Smooth muscle cell (in vitro differentiated cells): ENCODE measurements at regions not wholly inside any gene's neighbourhood (a gene's known extent, or its start where the extent isn't known, plus 50 kb on each side); places are given as distances from the start of the nearest gene placed in this dataset.

Experiments used
- DNase-seq: peaks from one replicate; lab custom pipeline; 2025; ENCODE audit not compliant: unreplicated experiment; lab: John Stamatoyannopoulos, UW
- H2AFZ ChIP-seq: fragments of 200-600 bp; sonication (generic); 2 replicates; pipeline ENCODE4 v1.6.0; 2016; ENCODE audit warnings: antibody characterized with exemption, low read depth, mild to moderate bottlenecking
- H3F3A ChIP-seq: fragments of 200-600 bp; sonication (generic); 2 replicates; pipeline ENCODE4 v1.6.0; 2017; ENCODE audit warnings: antibody characterized with exemption, low read depth
- H3K27ac ChIP-seq: fragments of 200-600 bp; sonication (generic); 2 replicates; pipeline ENCODE4 v1.5.1; 2016; ENCODE audit warnings: low read depth, mild to moderate bottlenecking
- H3K27me3 ChIP-seq: fragments of 200-600 bp; sonication (generic); 2 replicates; pipeline ENCODE4 v1.6.1; 2016; ENCODE audit warnings: low read depth, mild to moderate bottlenecking
- H3K36me3 ChIP-seq: fragments of 200-600 bp; sonication (generic); 2 replicates; pipeline ENCODE4 v1.5.1; 2016; ENCODE audit warnings: low read depth
- H3K4me1 ChIP-seq: fragments of 200-600 bp; sonication (generic); 2 replicates; pipeline ENCODE4 v1.5.1; 2016; ENCODE audit warnings: low read depth
- H3K4me2 ChIP-seq: fragments of 200-600 bp; sonication (generic); 2 replicates; pipeline ENCODE4 v1.6.0; 2016; ENCODE audit warnings: mild to moderate bottlenecking
- H3K4me3 ChIP-seq: fragments of 200-600 bp; sonication (generic); 2 replicates; pipeline ENCODE4 v1.5.1; 2016; ENCODE audit warnings: mild to moderate bottlenecking
- H3K79me2 ChIP-seq: fragments of 200-600 bp; sonication (generic); 2 replicates; pipeline ENCODE4 v1.6.0; 2016; ENCODE audit warnings: low read depth, mild to moderate bottlenecking
- H3K9ac ChIP-seq: fragments of 200-600 bp; sonication (generic); 2 replicates; pipeline ENCODE4 v1.6.0; 2016; ENCODE audit warnings: low read depth
- H3K9me3 ChIP-seq: fragments of 200-600 bp; sonication (generic); replicated peaks from 2 replicates; pipeline ENCODE4 v1.5.1; 2016; ENCODE audit warnings: low read depth
- H4K20me1 ChIP-seq: fragments of 200-600 bp; sonication (generic); 2 replicates; pipeline ENCODE4 v1.6.0; 2016; ENCODE audit warnings: low read depth
- CTCF ChIP-seq: fragments of 200-600 bp; sonication (generic); IDR thresholded peaks from 2 replicates; pipeline ENCODE4 v1.5.1; 2017; ENCODE audit warnings: borderline replicate concordance, mild to moderate bottlenecking, antibody characterized with exemption; ENCODE audit not compliant: insufficient read depth, poor library complexity, severe bottlenecking
- WGBS: methylation state at CpG from one replicate; pipeline ENCODE4 v1.1.7; 2016; ENCODE audit warnings: low lambda C conversion rate; 5-methylcytosine and 5-hydroxymethylcytosine counted together

- Histone ChIP-seq H3K4me2 (no peak overlapping the region), H3K27ac (no peak overlapping the region), H3K9me3 (no peaks in the 10 kb centered on the region), H3K36me3 (no peaks in the 10 kb centered on the region), H3K79me2 (no peaks in the 10 kb centered on the region), H4K20me1 (no peaks in the 10 kb centered on the region), H3K27me3 (no peaks in the 10 kb centered on the region), H3K4me1 (no peaks in the 10 kb centered on the region), H3K4me3 (no peak overlapping the region), H3K9ac (no peak overlapping the region), H3F3A (no peaks in the 10 kb centered on the region), H2AFZ (no peak overlapping the region)
- no peak for TF ChIP-seq CTCF
- no peak for DNase-seq
- WGBS = 89% methylated on average over 2 of the region's 2 CpGs
Observed at GRCh38 chr11:106548406-106548805, 469.9 kb downstream of the GUCY1A2 start.

GRCh38 chr11:106551744-106552673 is 466.3 kb downstream of the GUCY1A2 start:
- no peaks in the 10 kb centered on the region for H3K9me3 ChIP-seq
- 91% methylated on average over 13 of the region's 13 CpGs for WGBS
- H2AFZ ChIP-seq = no peak overlapping the region
- H3K4me2 ChIP-seq = no peak overlapping the region
- H3K36me3 ChIP-seq = no peaks in the 10 kb centered on the region
- no peaks in the 10 kb centered on the region for H3F3A ChIP-seq
- H3K27me3 ChIP-seq = no peaks in the 10 kb centered on the region
- no peak for DNase-seq
- H3K4me1 ChIP-seq = no peaks in the 10 kb centered on the region
- H4K20me1 ChIP-seq = no peaks in the 10 kb centered on the region
- no peak for TF ChIP-seq CTCF
- H3K9ac ChIP-seq = no peak overlapping the region
- no peak overlapping the region for H3K27ac ChIP-seq
- H3K79me2 ChIP-seq = no peaks in the 10 kb centered on the region
- H3K4me3 ChIP-seq = no peak overlapping the region

- Histone ChIP-seq H3K27me3 (no peaks in the 10 kb centered on the region), H3K4me2 (no peak overlapping the region), H3K9me3 (no peaks in the 10 kb centered on the region), H3K79me2 (no peaks in the 10 kb centered on the region), H3K36me3 (no peaks in the 10 kb centered on the region), H4K20me1 (no peaks in the 10 kb centered on the region), H3F3A (no peaks in the 10 kb centered on the region), H3K9ac (no peak overlapping the region), H3K4me1 (no peaks in the 10 kb centered on the region), H2AFZ (no peak overlapping the region), H3K27ac (no peak overlapping the region), H3K4me3 (no peak overlapping the region)
- no peak for DNase-seq
- no peak for TF ChIP-seq CTCF
- 64% methylated on average over 6 of the region's 6 CpGs for WGBS
Observed at GRCh38 chr11:106552694-106553203, 465.5 kb downstream of the GUCY1A2 start.
